Hepatocyte (in vitro differentiated cells): ENCODE measurements at regions not wholly inside any gene's neighbourhood (a gene's known extent, or its start where the extent isn't known, plus 50 kb on each side); places are given as distances from the start of the nearest gene placed in this dataset.

Source experiments
- DNase-seq: peaks from one replicate; pipeline ENCODE4 v3.0.0-alpha.2; 2016; ENCODE audit warnings: low spot score
- H2AFZ ChIP-seq: fragments of 200-600 bp; sonication (generic); 2 replicates; pipeline ENCODE4 v1.6.0; 2016; ENCODE audit warnings: antibody characterized with exemption, mild to moderate bottlenecking
- H3K27ac ChIP-seq: fragments of 200-600 bp; sonication (generic); 2 replicates; pipeline ENCODE4 v1.5.1; 2016; ENCODE audit warnings: mild to moderate bottlenecking
- H3K27me3 ChIP-seq: fragments of 200-600 bp; sonication (generic); 2 replicates; pipeline ENCODE4 v1.6.1; 2016
- H3K36me3 ChIP-seq: fragments of 200-600 bp; sonication (generic); replicated peaks from 2 replicates; pipeline ENCODE4 v1.5.1; 2016; ENCODE audit warnings: low read depth; ENCODE audit not compliant: insufficient read depth
- H3K4me1 ChIP-seq: fragments of 200-600 bp; sonication (generic); 2 replicates; pipeline ENCODE4 v1.5.1; 2016; ENCODE audit warnings: mild to moderate bottlenecking, moderate library complexity; ENCODE audit not compliant: insufficient read depth
- H3K4me2 ChIP-seq: fragments of 200-600 bp; sonication (generic); 2 replicates; pipeline ENCODE4 v1.6.0; 2016
- H3K4me3 ChIP-seq: fragments of 200-600 bp; sonication (generic); 2 replicates; pipeline ENCODE4 v1.5.1; 2016; ENCODE audit warnings: mild to moderate bottlenecking
- H3K79me2 ChIP-seq: fragments of 200-600 bp; sonication (generic); 2 replicates; pipeline ENCODE4 v1.6.0; 2017; ENCODE audit warnings: mild to moderate bottlenecking
- H3K9me2 ChIP-seq: fragments of 200-600 bp; sonication (generic); replicated peaks from 2 replicates; pipeline ENCODE4 v1.6.0; 2017; ENCODE audit warnings: mild to moderate bottlenecking; ENCODE audit not compliant: insufficient read depth
- H3K9me3 ChIP-seq: fragments of 200-600 bp; sonication (generic); 2 replicates; pipeline ENCODE4 v1.5.1; 2016; ENCODE audit warnings: low read depth, mild to moderate bottlenecking
- H4K20me1 ChIP-seq: fragments of 200-600 bp; sonication (generic); 2 replicates; pipeline ENCODE4 v1.6.0; 2016; ENCODE audit warnings: mild to moderate bottlenecking; ENCODE audit not compliant: insufficient read depth, poor library complexity, severe bottlenecking
- EZH2 ChIP-seq: fragments of 200-600 bp; sonication (generic); IDR thresholded peaks from 2 replicates; pipeline ENCODE4 v1.6.1; 2016; ENCODE audit warnings: antibody characterized with exemption, mild to moderate bottlenecking, borderline replicate concordance
- EZH2phosphoT487 ChIP-seq: fragments of 200-600 bp; sonication (generic); IDR thresholded peaks from one replicate; pipeline ENCODE4 v1.6.1; 2018; ENCODE audit warnings: antibody characterized with exemption, mild to moderate bottlenecking, low read depth, moderate library complexity; ENCODE audit not compliant: unreplicated experiment, severe bottlenecking
- WGBS: methylation state at CpG from one replicate; pipeline ENCODE4 v1.1.6; 2016; ENCODE audit warnings: low lambda C conversion rate; ENCODE audit errors: missing lambda C conversion rate; 5-methylcytosine and 5-hydroxymethylcytosine counted together
- TF ChIP-seq, protein P1 (sequence below): fragments of 200-600 bp; sonication (generic); IDR thresholded peaks from 2 replicates; pipeline ENCODE4 v1.5.1; 2016; ENCODE audit warnings: antibody characterized with exemption, mild to moderate bottlenecking; ENCODE audit not compliant: poor library complexity

DNA sequence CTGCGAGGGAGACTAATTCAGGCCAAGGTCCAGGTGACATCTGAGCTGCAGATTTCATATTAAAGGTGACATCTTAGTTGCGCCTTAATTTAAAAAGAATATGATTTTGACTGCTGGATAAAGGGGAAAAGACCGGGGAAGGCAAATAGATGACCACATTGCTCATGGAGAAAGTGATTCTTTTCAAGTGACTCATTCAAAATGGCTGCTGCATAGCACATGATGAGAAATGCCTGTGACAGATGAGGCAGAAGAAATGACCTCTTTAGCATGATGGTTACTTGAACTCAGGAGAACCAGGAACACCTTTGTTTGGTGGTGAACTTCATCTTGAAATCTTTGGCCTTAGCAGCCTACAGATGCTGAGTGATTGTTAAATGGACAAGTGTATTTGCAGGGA is 385.8 kb upstream of the TRIB2 start:
- Histone ChIP-seq H3K36me3 (no peaks in the 10 kb centered on the region), H3K9me3 (no peaks in the 10 kb centered on the region), H4K20me1 (no peaks in the 10 kb centered on the region), H3K4me1 (peaks cover 11% of the 10 kb centered on the region), H3K9me2 (no peaks in the 10 kb centered on the region), H2AFZ (no peak overlapping the region), H3K4me2 (no peak overlapping the region), H3K79me2 (no peaks in the 10 kb centered on the region), H3K27ac (no peak overlapping the region), H3K4me3 (no peak overlapping the region), H3K27me3 (no peaks in the 10 kb centered on the region)
- DNase-seq, result no peak
- 91% methylated on average over 3 of the region's 3 CpGs for WGBS
- TF ChIP-seq EZH2, result no peak
- TF ChIP-seq, protein P1, sequence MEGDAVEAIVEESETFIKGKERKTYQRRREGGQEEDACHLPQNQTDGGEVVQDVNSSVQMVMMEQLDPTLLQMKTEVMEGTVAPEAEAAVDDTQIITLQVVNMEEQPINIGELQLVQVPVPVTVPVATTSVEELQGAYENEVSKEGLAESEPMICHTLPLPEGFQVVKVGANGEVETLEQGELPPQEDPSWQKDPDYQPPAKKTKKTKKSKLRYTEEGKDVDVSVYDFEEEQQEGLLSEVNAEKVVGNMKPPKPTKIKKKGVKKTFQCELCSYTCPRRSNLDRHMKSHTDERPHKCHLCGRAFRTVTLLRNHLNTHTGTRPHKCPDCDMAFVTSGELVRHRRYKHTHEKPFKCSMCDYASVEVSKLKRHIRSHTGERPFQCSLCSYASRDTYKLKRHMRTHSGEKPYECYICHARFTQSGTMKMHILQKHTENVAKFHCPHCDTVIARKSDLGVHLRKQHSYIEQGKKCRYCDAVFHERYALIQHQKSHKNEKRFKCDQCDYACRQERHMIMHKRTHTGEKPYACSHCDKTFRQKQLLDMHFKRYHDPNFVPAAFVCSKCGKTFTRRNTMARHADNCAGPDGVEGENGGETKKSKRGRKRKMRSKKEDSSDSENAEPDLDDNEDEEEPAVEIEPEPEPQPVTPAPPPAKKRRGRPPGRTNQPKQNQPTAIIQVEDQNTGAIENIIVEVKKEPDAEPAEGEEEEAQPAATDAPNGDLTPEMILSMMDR, result no peak
- TF ChIP-seq EZH2phosphoT487, result no peak

DNA sequence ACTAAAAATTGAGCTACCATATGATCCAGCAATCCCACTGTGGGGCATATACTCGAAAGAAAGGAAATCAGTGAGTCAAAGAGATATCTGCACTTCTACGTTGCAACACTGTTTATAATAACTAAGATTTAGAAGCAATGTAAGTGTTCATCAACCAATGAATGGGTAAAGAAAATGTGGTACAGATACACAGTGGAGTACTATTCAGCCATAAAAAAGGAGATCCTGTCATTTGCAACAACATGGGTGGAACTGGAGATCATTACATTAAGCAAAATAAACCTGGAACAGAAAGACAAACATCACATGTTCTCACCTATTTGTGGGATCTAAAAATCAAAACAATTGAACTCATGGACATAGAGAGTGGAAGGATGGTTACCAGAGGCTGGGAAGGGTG is 385.0 kb upstream of the TRIB2 start:
- no peak overlapping the region for H3K27ac ChIP-seq
- H3K4me2 ChIP-seq, result no peak overlapping the region
- no peaks in the 10 kb centered on the region for H3K9me2 ChIP-seq
- H2AFZ ChIP-seq, result no peak overlapping the region
- no peaks in the 10 kb centered on the region for H3K27me3 ChIP-seq
- no peaks in the 10 kb centered on the region for H3K79me2 ChIP-seq
- TF ChIP-seq, protein P1, result no peak
- TF ChIP-seq EZH2, result no peak
- TF ChIP-seq EZH2phosphoT487, result no peak
- no peak overlapping the region for H3K4me3 ChIP-seq
- no peaks in the 10 kb centered on the region for H3K9me3 ChIP-seq
- no peak for DNase-seq
- 90% methylated on average over 2 of the region's 2 CpGs for WGBS
- no peaks in the 10 kb centered on the region for H3K36me3 ChIP-seq
- no peaks in the 10 kb centered on the region for H4K20me1 ChIP-seq
- peaks cover 11% of the 10 kb centered on the region for H3K4me1 ChIP-seq

DNA sequence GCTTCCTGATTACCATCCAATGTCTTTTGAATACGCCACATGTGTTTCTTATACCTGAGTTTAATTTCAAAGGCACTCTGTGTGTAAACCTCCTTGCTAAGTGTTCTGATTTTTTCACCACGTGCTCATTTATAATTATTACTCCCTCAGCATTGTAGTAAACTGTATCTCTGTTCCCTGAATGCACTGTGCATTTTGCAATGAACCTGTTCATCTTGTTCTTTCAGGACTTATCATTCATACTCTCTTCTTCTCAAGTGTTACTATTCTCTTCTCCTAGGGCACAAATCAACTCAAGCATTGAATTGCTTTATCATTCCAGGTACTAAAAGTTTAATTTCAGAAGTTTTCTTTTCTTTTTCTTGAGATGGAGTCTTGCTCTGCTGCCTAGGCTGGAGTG is 383.4 kb upstream of the TRIB2 start:
- no peak for TF ChIP-seq EZH2phosphoT487
- TF ChIP-seq, protein P1, result no peak
- TF ChIP-seq EZH2, result no peak
- H3K4me3 ChIP-seq, result no peak overlapping the region
- H3K4me1 ChIP-seq, result peaks cover 11% of the 10 kb centered on the region
- H3K9me2 ChIP-seq, result no peaks in the 10 kb centered on the region
- no peak for DNase-seq
- no peaks in the 10 kb centered on the region for H3K79me2 ChIP-seq
- no peaks in the 10 kb centered on the region for H3K36me3 ChIP-seq
- H3K4me2 ChIP-seq, result no peak overlapping the region
- no peak overlapping the region for H3K27ac ChIP-seq
- no peak overlapping the region for H2AFZ ChIP-seq
- no peaks in the 10 kb centered on the region for H3K27me3 ChIP-seq
- WGBS, result 66% methylated on average over 2 of the region's 2 CpGs
- no peaks in the 10 kb centered on the region for H4K20me1 ChIP-seq
- no peaks in the 10 kb centered on the region for H3K9me3 ChIP-seq

DNA sequence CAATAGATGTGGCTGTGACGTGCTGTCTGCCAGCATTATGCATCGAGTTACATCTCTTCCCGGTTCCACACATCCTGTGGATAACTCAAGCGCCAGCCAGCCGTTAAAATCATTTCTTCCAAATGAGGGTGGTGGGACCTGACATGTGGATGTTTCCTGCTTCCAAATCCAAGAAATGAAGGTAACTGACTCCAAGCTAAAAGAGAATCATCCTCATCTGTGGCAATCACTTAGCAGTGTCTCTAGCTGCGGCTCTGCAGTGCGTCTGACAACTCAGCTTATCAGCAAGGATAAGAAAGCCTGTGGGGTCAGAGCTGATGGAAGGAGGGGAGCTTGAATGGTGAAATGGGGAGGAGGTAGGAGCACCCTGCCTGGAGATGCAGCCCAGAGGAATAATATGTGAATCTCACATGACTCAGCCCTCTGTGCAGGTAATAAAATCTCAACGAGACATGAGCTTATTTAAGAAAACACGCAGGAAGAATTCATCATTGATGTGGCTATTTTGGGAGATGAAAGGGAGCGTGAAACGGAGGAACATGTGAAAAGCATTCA is 382.2 kb upstream of the TRIB2 start:
- Histone ChIP-seq H2AFZ (no peak overlapping the region), H3K4me2 (peak overlapping the region; percentile 20), H3K36me3 (no peaks in the 10 kb centered on the region), H4K20me1 (no peaks in the 10 kb centered on the region), H3K27ac (no peak overlapping the region), H3K9me2 (no peaks in the 10 kb centered on the region), H3K9me3 (no peaks in the 10 kb centered on the region), H3K79me2 (no peaks in the 10 kb centered on the region), H3K27me3 (no peaks in the 10 kb centered on the region), H3K4me3 (no peak overlapping the region), H3K4me1 (peaks cover 11% of the 10 kb centered on the region)
- DNase-seq, result no peak
- 46% methylated on average over 11 of the region's 11 CpGs for WGBS
- TF ChIP-seq, protein P1, result no peak
